CD14-positive monocyte (primary cell): ENCODE measurements at regions not wholly inside any gene's neighbourhood (a gene's known extent, or its start where the extent isn't known, plus 50 kb on each side); places are given as distances from the start of the nearest gene placed in this dataset.

ENCODE experiments used
- DNase-seq, 3 donors: peaks; one replicate each; pipeline ENCODE4 v3.0.0-alpha.2; 2011 to 2022
- H2AFZ ChIP-seq: 2 replicates; pipeline ENCODE4 v1.6.0; 2012; ENCODE audit warnings: mild to moderate bottlenecking, low read depth, low read length, inconsistent platforms; ENCODE audit not compliant: insufficient read depth, poor library complexity, severe bottlenecking
- H3K27ac ChIP-seq, 2 donors: 1 replicate in 1 of 2; 2 replicates in 1 of 2; pipeline ENCODE4 v1.5.1; 2012 to 2013; ENCODE audit warnings: low read length in 2 of 2, control low read depth in 1 of 2, inconsistent platforms in 1 of 2, low read depth in 1 of 2, mild to moderate bottlenecking in 1 of 2
- H3K27me3 ChIP-seq, 2 donors: one replicate each; pipeline versions ENCODE4 v1.6.0 to v1.6.1; 2011 to 2013; ENCODE audit warnings: low read length in 2 of 2; ENCODE audit not compliant: control insufficient read depth in 2 of 2, insufficient read depth in 2 of 2
- H3K36me3 ChIP-seq, 2 donors: replicated peaks in 1 of 2; 1 replicate in 1 of 2; 2 replicates in 1 of 2; pipeline versions ENCODE4 v1.5.1 to v1.6.1; 2012 to 2013; ENCODE audit warnings: low read length in 2 of 2, control low read depth in 1 of 2, inconsistent platforms in 1 of 2, mild to moderate bottlenecking in 1 of 2; ENCODE audit not compliant: insufficient read depth in 2 of 2, control insufficient read depth in 1 of 2
- H3K4me1 ChIP-seq, 2 donors: 1 replicate in 1 of 2; 2 replicates in 1 of 2; pipeline versions ENCODE4 v1.5.1 to v1.6.1; 2012 to 2013; ENCODE audit warnings: low read length in 2 of 2, control low read depth in 1 of 2, inconsistent platforms in 1 of 2, mild to moderate bottlenecking in 1 of 2, moderate library complexity in 1 of 2; ENCODE audit not compliant: insufficient read depth in 2 of 2, control insufficient read depth in 1 of 2
- H3K4me2 ChIP-seq: replicated peaks from 2 replicates; pipeline ENCODE3; 2012; ENCODE audit warnings: low read length, moderate library complexity, mild to moderate bottlenecking; ENCODE audit not compliant: poor library complexity, severe bottlenecking; ENCODE audit errors: extremely low read depth
- H3K4me3 ChIP-seq, 3 experiments: fragments of 200-600 bp in 1 of 3; sonication (generic) in 1 of 3; replicated peaks in 1 of 3; 1 replicate in 2 of 3; 2 replicates in 1 of 3; pipeline ENCODE4 v1.5.1; 2011 to 2013; ENCODE audit warnings: low read length in 3 of 3, mild to moderate bottlenecking in 3 of 3, control low read depth in 2 of 3, low read depth in 2 of 3, inconsistent platforms in 1 of 3, moderate library complexity in 1 of 3
- H3K79me2 ChIP-seq: 2 replicates; pipeline ENCODE4 v1.6.0; 2012; ENCODE audit warnings: mild to moderate bottlenecking, control low read depth, inconsistent platforms, low read length, moderate library complexity; ENCODE audit not compliant: insufficient read depth
- H3K9ac ChIP-seq: 2 replicates; pipeline ENCODE4 v1.6.0; 2017; ENCODE audit warnings: low read length, mild to moderate bottlenecking; ENCODE audit not compliant: insufficient read depth, poor library complexity, severe bottlenecking
- H3K9me3 ChIP-seq, 2 donors: replicated peaks in 1 of 2; 1 replicate in 1 of 2; 2 replicates in 1 of 2; pipeline versions ENCODE4 v1.5.1 to v1.6.1; 2012 to 2013; ENCODE audit warnings: low read length in 2 of 2, control low read depth in 1 of 2; ENCODE audit not compliant: control insufficient read depth in 1 of 2, insufficient read depth in 1 of 2
- H4K20me1 ChIP-seq: 2 replicates; pipeline ENCODE4 v1.6.0; 2012; ENCODE audit warnings: mild to moderate bottlenecking, low read length, control low read depth, moderate library complexity; ENCODE audit not compliant: insufficient read depth
- H3K27ac Mint-ChIP-seq, 7 donors: one replicate each; pipeline ENCODE4 v1.8.0; 2020; ENCODE audit warnings: mild to moderate bottlenecking in 7 of 7, mixed read lengths in 7 of 7, moderate library complexity in 6 of 7, inconsistent platforms in 2 of 7
- H3K27me3 Mint-ChIP-seq, 3 donors: one replicate each; pipeline ENCODE4 v1.8.0; 2021 to 2022; ENCODE audit warnings: low read depth in 3 of 3, mild to moderate bottlenecking in 3 of 3, mixed read lengths in 3 of 3, moderate library complexity in 3 of 3, inconsistent platforms in 1 of 3
- H3K36me3 Mint-ChIP-seq, 2 donors: one replicate each; pipeline ENCODE4 v1.8.0; 2020; ENCODE audit warnings: mixed read lengths in 2 of 2, inconsistent platforms in 1 of 2, mild to moderate bottlenecking in 1 of 2
- H3K4me1 Mint-ChIP-seq: one replicate; pipeline ENCODE4 v1.8.0; 2020; ENCODE audit warnings: mild to moderate bottlenecking, mixed read lengths
- H3K4me3 Mint-ChIP-seq, 2 donors: one replicate each; pipeline ENCODE4 v1.8.0; 2020; ENCODE audit warnings: mild to moderate bottlenecking in 2 of 2, mixed read lengths in 2 of 2, moderate library complexity in 1 of 2
- H3K9me3 Mint-ChIP-seq, 7 donors: one replicate each; pipeline ENCODE4 v1.8.0; 2020 to 2022; ENCODE audit warnings: mixed read lengths in 7 of 7, mild to moderate bottlenecking in 6 of 7, moderate library complexity in 6 of 7, inconsistent platforms in 2 of 7
- WGBS: methylation state at CpG from one replicate; pipeline ENCODE4 v1.1.5; 2013; ENCODE audit warnings: missing lambda C conversion rate; ENCODE audit not compliant: insufficient coverage; 5-methylcytosine and 5-hydroxymethylcytosine counted together
- intact Hi-C, 2 donors: fragments of 100-400 bp; cut with micrococcal nuclease; formaldehyde crosslinking; loops; one replicate each; pipeline versions ENCODE4 v1.15.0 to v1.15.1; 2023
- TF ChIP-seq, protein P1 (sequence below): fragments of 200-600 bp; IDR thresholded peaks from one replicate; pipeline ENCODE4 v1.8.0; 2022; ENCODE audit warnings: antibody characterized with exemption, mild to moderate bottlenecking

DNA sequence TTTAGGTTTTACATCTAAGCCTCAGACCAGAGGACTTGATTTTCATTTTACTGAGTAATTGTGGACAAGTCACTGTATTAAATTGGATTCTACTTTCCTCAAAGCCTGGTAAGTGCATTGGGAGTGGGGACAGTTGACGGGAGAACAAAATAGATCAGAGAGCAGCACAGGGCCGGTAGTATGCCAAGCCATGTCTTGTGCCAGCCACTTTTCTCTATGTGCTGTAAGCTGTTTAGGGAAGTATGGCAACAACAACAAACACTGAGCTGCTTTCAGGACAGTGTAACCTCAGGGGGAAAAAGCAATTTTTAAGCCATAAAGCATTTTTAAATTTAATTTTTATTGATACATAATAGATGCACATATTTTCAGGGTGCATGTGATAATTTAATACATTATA lies 365.9 kb upstream of the IGFBP3 start:
- intact Hi-C loops: no loop called here
- H3K9me3 Mint-ChIP-seq: peaks cover 0 to 6% (median 5%) of the 10 kb centered on the region in 7 donors
- H3K79me2 ChIP-seq: no peaks in the 10 kb centered on the region
- no peaks in the 10 kb centered on the region for H3K27me3 ChIP-seq
- no peak overlapping the region for H3K4me3 ChIP-seq
- H3K9ac ChIP-seq: no peak overlapping the region
- no peak overlapping the region for H3K4me2 ChIP-seq
- TF ChIP-seq, protein P1, sequence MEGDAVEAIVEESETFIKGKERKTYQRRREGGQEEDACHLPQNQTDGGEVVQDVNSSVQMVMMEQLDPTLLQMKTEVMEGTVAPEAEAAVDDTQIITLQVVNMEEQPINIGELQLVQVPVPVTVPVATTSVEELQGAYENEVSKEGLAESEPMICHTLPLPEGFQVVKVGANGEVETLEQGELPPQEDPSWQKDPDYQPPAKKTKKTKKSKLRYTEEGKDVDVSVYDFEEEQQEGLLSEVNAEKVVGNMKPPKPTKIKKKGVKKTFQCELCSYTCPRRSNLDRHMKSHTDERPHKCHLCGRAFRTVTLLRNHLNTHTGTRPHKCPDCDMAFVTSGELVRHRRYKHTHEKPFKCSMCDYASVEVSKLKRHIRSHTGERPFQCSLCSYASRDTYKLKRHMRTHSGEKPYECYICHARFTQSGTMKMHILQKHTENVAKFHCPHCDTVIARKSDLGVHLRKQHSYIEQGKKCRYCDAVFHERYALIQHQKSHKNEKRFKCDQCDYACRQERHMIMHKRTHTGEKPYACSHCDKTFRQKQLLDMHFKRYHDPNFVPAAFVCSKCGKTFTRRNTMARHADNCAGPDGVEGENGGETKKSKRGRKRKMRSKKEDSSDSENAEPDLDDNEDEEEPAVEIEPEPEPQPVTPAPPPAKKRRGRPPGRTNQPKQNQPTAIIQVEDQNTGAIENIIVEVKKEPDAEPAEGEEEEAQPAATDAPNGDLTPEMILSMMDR: no peak
- no peaks in the 10 kb centered on the region for H3K4me1 ChIP-seq
- H4K20me1 ChIP-seq: no peaks in the 10 kb centered on the region
- H3K4me1 Mint-ChIP-seq: no peaks in the 10 kb centered on the region
- H3K36me3 Mint-ChIP-seq: no peaks in the 10 kb centered on the region
- H2AFZ ChIP-seq: no peak overlapping the region
- 100% methylated on average over 1 of the region's 2 CpGs for WGBS
- DNase-seq: no peak
- no peak overlapping the region for H3K4me3 Mint-ChIP-seq
- H3K9me3 ChIP-seq: no peaks in the 10 kb centered on the region
- H3K27me3 Mint-ChIP-seq: peaks cover 0 to 1% (median 0%) of the 10 kb centered on the region in 3 donors
- no peak overlapping the region for H3K27ac Mint-ChIP-seq
- no peaks in the 10 kb centered on the region for H3K36me3 ChIP-seq
- H3K27ac ChIP-seq: no peak overlapping the region

DNA sequence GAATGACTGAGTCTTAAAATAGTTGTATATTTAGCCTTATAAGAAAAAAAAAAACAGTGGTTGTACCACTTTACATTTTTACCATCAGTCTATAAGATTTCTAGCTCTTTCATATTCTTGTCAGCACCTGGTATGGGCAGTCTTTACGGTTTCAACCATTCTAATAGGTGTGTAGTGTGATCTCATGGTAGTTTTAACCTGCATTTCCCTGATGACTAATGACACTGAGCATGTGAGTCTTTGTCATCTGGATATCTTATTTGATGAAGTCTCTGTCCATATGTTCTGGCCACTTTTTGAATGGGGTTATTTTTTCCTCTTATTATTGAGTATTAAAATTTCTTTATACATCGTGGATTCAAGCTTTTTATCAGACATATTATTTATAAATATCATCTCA lies 365.3 kb upstream of the IGFBP3 start:
- Mint-ChIP-seq H3K4me3 (no peak overlapping the region), H3K27me3 (peaks cover 0 to 1% (median 0%) of the 10 kb centered on the region in 3 donors), H3K27ac (no peak overlapping the region), H3K9me3 (peaks cover 0 to 6% (median 5%) of the 10 kb centered on the region in 7 donors), H3K4me1 (no peaks in the 10 kb centered on the region), H3K36me3 (no peaks in the 10 kb centered on the region)
- no peaks in the 10 kb centered on the region for H3K4me1 ChIP-seq
- TF ChIP-seq, protein P1: no peak
- no CpG with 5 or more reads among the region's 2 CpGs for WGBS
- H3K27ac ChIP-seq: no peak overlapping the region
- no peak for DNase-seq
- no peaks in the 10 kb centered on the region for H3K9me3 ChIP-seq
- H3K9ac ChIP-seq: no peak overlapping the region
- H3K4me2 ChIP-seq: no peak overlapping the region
- H3K27me3 ChIP-seq: no peaks in the 10 kb centered on the region
- no peaks in the 10 kb centered on the region for H4K20me1 ChIP-seq
- H3K36me3 ChIP-seq: no peaks in the 10 kb centered on the region
- intact Hi-C loops: no loop called here
- no peak overlapping the region for H3K4me3 ChIP-seq
- no peaks in the 10 kb centered on the region for H3K79me2 ChIP-seq
- no peak overlapping the region for H2AFZ ChIP-seq
